Panc1 (cell line): ENCODE measurements at regions not wholly inside any gene's neighbourhood (a gene's known extent, or its start where the extent isn't known, plus 50 kb on each side); places are given as distances from the start of the nearest gene placed in this dataset.

Experiments used
- ATAC-seq: fragments of 200-7000 bp; cut with Tn5 transposase; 2 replicates; pipeline ENCODE4 v1.9.1; 2020; ENCODE audit warnings: mild to moderate bottlenecking, moderate library complexity
- BruUV-seq: library from RNA; stranded (reverse); fragments of 400-500 nt; replicated peaks from 2 replicates; lab custom pipeline; 2021; lab: Mats Ljungman, UMichigan
- CTCF ChIA-PET: fragments of 300-600 bp; sonication (Branson Sonifier 250); formaldehyde crosslinking; loops from one replicate; lab custom pipeline; 2022; ENCODE audit warnings: antibody characterized with exemption; lab: Charles Lee
- POLR2A ChIA-PET: fragments of 300-600 bp; sonication (Branson Sonifier 250); formaldehyde crosslinking; loops from one replicate; lab custom pipeline; 2022; ENCODE audit warnings: antibody characterized with exemption; lab: Charles Lee
- DNase-seq: peaks from one replicate; pipeline ENCODE4 v3.0.0-alpha.2; 2010; ENCODE audit warnings: low read depth, low spot score
- H3K27ac ChIP-seq: 2 replicates; pipeline ENCODE4 v1.5.1; 2011; ENCODE audit warnings: mild to moderate bottlenecking, low read length, inconsistent platforms
- H3K27me3 ChIP-seq: fragments of 200-500 bp; sonication (Bioruptor generic); 2 replicates; pipeline ENCODE4 v1.6.0; 2014; ENCODE audit warnings: low read length, inconsistent platforms; ENCODE audit not compliant: control insufficient read depth, insufficient read depth
- H3K36me3 ChIP-seq: fragments of 200-500 bp; sonication (Bioruptor generic); 2 replicates; pipeline ENCODE4 v1.5.1; 2014; ENCODE audit warnings: inconsistent platforms, mild to moderate bottlenecking, low read length, moderate library complexity; ENCODE audit not compliant: control insufficient read depth, insufficient read depth
- H3K4me1 ChIP-seq: 2 replicates; pipeline ENCODE4 v1.5.1; 2011; ENCODE audit warnings: inconsistent platforms, mild to moderate bottlenecking, low read length, moderate library complexity; ENCODE audit not compliant: control insufficient read depth, insufficient read depth
- H3K4me3 ChIP-seq, 2 experiments: 2 replicates each; pipeline ENCODE4 v1.5.1; 2011 to 2012; ENCODE audit warnings: low read depth in 2 of 2, low read length in 2 of 2, mild to moderate bottlenecking in 2 of 2, inconsistent platforms in 1 of 2, moderate library complexity in 1 of 2
- H3K9me3 ChIP-seq: fragments of 200-500 bp; sonication (Bioruptor generic); 2 replicates; pipeline ENCODE4 v1.5.1; 2014; ENCODE audit warnings: low read depth, mild to moderate bottlenecking, inconsistent platforms, low read length, moderate library complexity; ENCODE audit not compliant: control insufficient read depth, insufficient read depth
- CTCF ChIP-seq: fragments of 450-650 bp; IDR thresholded peaks from 2 replicates; pipeline ENCODE4 v1.5.1; 2017; ENCODE audit warnings: mild to moderate bottlenecking
- POLR2AphosphoS5 ChIP-seq: IDR thresholded peaks from 2 replicates; pipeline ENCODE4 v1.6.1; 2012; ENCODE audit warnings: mild to moderate bottlenecking, low read depth, low read length, moderate library complexity
- REST ChIP-seq, 2 experiments: IDR thresholded peaks; 2 replicates each; pipeline ENCODE4 v1.6.1; 2011 to 2012; ENCODE audit warnings: low read depth in 2 of 2, control low read depth in 1 of 2, low read length in 1 of 2, mild to moderate bottlenecking in 1 of 2, moderate library complexity in 1 of 2; ENCODE audit not compliant: insufficient read depth in 1 of 2
- SIN3A ChIP-seq: IDR thresholded peaks from 2 replicates; pipeline ENCODE4 v1.6.1; 2012; ENCODE audit warnings: low read depth, mild to moderate bottlenecking, low read length, moderate library complexity, borderline replicate concordance; ENCODE audit not compliant: insufficient read depth
- TCF7L2 ChIP-seq: IDR thresholded peaks from 2 replicates; pipeline ENCODE4 v1.6.1; 2011; ENCODE audit warnings: mild to moderate bottlenecking, low read depth, low read length, inconsistent platforms
- in situ Hi-C: cut with HindIII; loops from 2 replicates; pipeline ENCODE4 v1.10.0; 2016; ENCODE audit warnings: low sequenced_read_pairs, low pct_unique_long_range_greater_than_20kb
- intact Hi-C: fragments of 100-400 bp; cut with micrococcal nuclease; formaldehyde crosslinking; loops from one replicate; pipeline ENCODE4 v1.10.0; 2022; ENCODE audit not compliant: unreplicated experiment

- BruUV-seq = no TSS peak
- H3K4me1 ChIP-seq = no peaks in the 10 kb centered on the region
- H3K9me3 ChIP-seq = no peaks in the 10 kb centered on the region
- TF ChIP-seq REST (IDR thresholded peaks at IDR 0.05; ENCODE audit: insufficient read depth in 1 of 2, low read depth in 2 of 2, low read length in 1 of 2) = no peak
- no peak for TF ChIP-seq SIN3A
- no peak for TF ChIP-seq TCF7L2
- POLR2A ChIA-PET = no interaction called here
- H3K4me3 ChIP-seq = no peak overlapping the region
- intact Hi-C loops = no loop called here
- in situ Hi-C loops = no loop called here
- no peaks in the 10 kb centered on the region for H3K36me3 ChIP-seq
- no peak for DNase-seq
- H3K27ac ChIP-seq = no peak overlapping the region
- CTCF ChIA-PET = no interaction called here
- no peak for ATAC-seq
- no peaks in the 10 kb centered on the region for H3K27me3 ChIP-seq
These were observed 275.9 kb downstream of the SLC16A7 start for GRCh38 chr12:59871779-59872178.

DNA sequence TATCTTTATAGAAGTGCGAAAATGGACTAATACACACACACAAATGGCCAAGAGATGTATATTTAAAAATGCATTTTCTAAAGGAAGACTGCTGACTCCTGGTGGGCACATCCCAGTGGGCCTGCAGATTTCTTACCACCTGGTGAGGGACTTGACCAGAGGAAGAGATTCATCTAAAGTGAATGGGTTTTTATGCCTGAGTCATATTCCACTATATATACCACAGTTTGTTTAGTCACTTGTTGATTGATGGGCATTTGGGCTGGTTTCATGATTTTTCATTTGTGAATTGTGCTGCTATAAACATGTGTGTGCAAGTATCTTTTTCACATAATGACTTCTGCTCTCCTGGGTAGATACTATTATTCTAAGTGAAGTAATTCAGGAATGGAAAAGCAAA is 277.3 kb downstream of the SLC16A7 start:
- H3K4me3 ChIP-seq = no peak overlapping the region
- no peak overlapping the region for H3K27ac ChIP-seq
- DNase-seq (no peak), ATAC-seq (no peak)
- no peaks in the 10 kb centered on the region for H3K27me3 ChIP-seq
- H3K4me1 ChIP-seq = no peaks in the 10 kb centered on the region
- no peaks in the 10 kb centered on the region for H3K9me3 ChIP-seq
- H3K36me3 ChIP-seq = no peaks in the 10 kb centered on the region
- intact Hi-C loops (no loop called here), in situ Hi-C loops (no loop called here)
- CTCF ChIA-PET = no interaction called here
- BruUV-seq = no TSS peak
- TF ChIP-seq POLR2AphosphoS5 (no peak), REST (IDR thresholded peaks at IDR 0.05; ENCODE audit: insufficient read depth in 1 of 2, low read depth in 2 of 2, low read length in 1 of 2) (no peak), TCF7L2 (no peak), CTCF (no peak), SIN3A (no peak)
- POLR2A ChIA-PET = no interaction called here
